Panc1 (cell line): ENCODE measurements at regions not wholly inside any gene's neighbourhood (a gene's known extent, or its start where the extent isn't known, plus 50 kb on each side); places are given as distances from the start of the nearest gene placed in this dataset.

Experiments used
- CTCF ChIP-seq: fragments of 450-650 bp; IDR thresholded peaks from 2 replicates; pipeline ENCODE4 v1.5.1; 2017; ENCODE audit warnings: mild to moderate bottlenecking
- POLR2AphosphoS5 ChIP-seq: IDR thresholded peaks from 2 replicates; pipeline ENCODE4 v1.6.1; 2012; ENCODE audit warnings: mild to moderate bottlenecking, low read depth, low read length, moderate library complexity
- REST ChIP-seq, 2 experiments: IDR thresholded peaks; 2 replicates each; pipeline ENCODE4 v1.6.1; 2011 to 2012; ENCODE audit warnings: low read depth in 2 of 2, control low read depth in 1 of 2, low read length in 1 of 2, mild to moderate bottlenecking in 1 of 2, moderate library complexity in 1 of 2; ENCODE audit not compliant: insufficient read depth in 1 of 2
- TCF7L2 ChIP-seq: IDR thresholded peaks from 2 replicates; pipeline ENCODE4 v1.6.1; 2011; ENCODE audit warnings: mild to moderate bottlenecking, low read depth, low read length, inconsistent platforms

- TF ChIP-seq CTCF (no peak), POLR2AphosphoS5 (no peak), REST (IDR thresholded peaks at IDR 0.05; ENCODE audit: insufficient read depth in 1 of 2, low read depth in 2 of 2, low read length in 1 of 2) (no peak), TCF7L2 (no peak)
These were observed 249.4 kb downstream of the RAB11FIP2 start for GRCh38 chr10:117797296-117797695.
